Putamen (tissue), 1 donor: ENCODE measurements at regions not wholly inside any gene's neighbourhood (a gene's known extent, or its start where the extent isn't known, plus 50 kb on each side); places are given as distances from the start of the nearest gene placed in this dataset.

Experiments
- DNase-seq: peaks from one replicate; pipeline ENCODE4 v3.0.0-alpha.2; 2016; ENCODE audit warnings: low spot score

- DNase-seq = no peak
Observed at GRCh38 chr7:138257459-138258196, 181.4 kb downstream of the AKR1D1 start.

GRCh38 chr7:138258197-138258559, 181.9 kb downstream of the AKR1D1 start:
- no peak for DNase-seq

GRCh38 chr7:138259675-138260074, 183.4 kb downstream of the AKR1D1 start:
- no peak for DNase-seq

- no peak for DNase-seq
Observed at GRCh38 chr7:138267934-138268333, 191.7 kb downstream of the AKR1D1 start.

GRCh38 chr7:138276891-138277290, 183.2 kb upstream of the TRIM24 start:
- no peak for DNase-seq

GRCh38 chr7:138278601-138279000, 181.5 kb upstream of the TRIM24 start:
- DNase-seq = no peak

GRCh38 chr7:138282997-138283396, 177.1 kb upstream of the TRIM24 start:
- no peak for DNase-seq

GRCh38 chr7:138285129-138285528, 174.9 kb upstream of the TRIM24 start:
- no peak for DNase-seq

- no peak for DNase-seq
Observed at GRCh38 chr7:138286846-138287245, 173.2 kb upstream of the TRIM24 start.

GRCh38 chr7:138287549-138287948, 172.5 kb upstream of the TRIM24 start:
- no peak for DNase-seq

GRCh38 chr7:138289082-138289481, 171.0 kb upstream of the TRIM24 start:
- no peak for DNase-seq

GRCh38 chr7:138289864-138290263, 170.2 kb upstream of the TRIM24 start:
- no peak for DNase-seq

- no peak for DNase-seq
Observed at GRCh38 chr7:138292951-138293350, 167.1 kb upstream of the TRIM24 start.

- DNase-seq = no peak
Observed at GRCh38 chr7:138295049-138295637, 164.9 kb upstream of the TRIM24 start.

GRCh38 chr7:138297526-138297925, 162.5 kb upstream of the TRIM24 start:
- no peak for DNase-seq

- no peak for DNase-seq
Observed at GRCh38 chr7:138299066-138299465, 161.0 kb upstream of the TRIM24 start.

- DNase-seq = no peak
Observed at GRCh38 chr7:138303230-138304070, 156.6 kb upstream of the TRIM24 start.

GRCh38 chr7:138304071-138304320, 156.1 kb upstream of the TRIM24 start:
- DNase-seq = no peak

- no peak for DNase-seq
Observed at GRCh38 chr7:138307633-138308032, 152.4 kb upstream of the TRIM24 start.

GRCh38 chr7:138308136-138308535, 151.9 kb upstream of the TRIM24 start:
- DNase-seq = no peak

GRCh38 chr7:138309186-138309585, 150.9 kb upstream of the TRIM24 start:
- no peak for DNase-seq

- DNase-seq = no peak
Observed at GRCh38 chr7:138313829-138314178, 146.3 kb upstream of the TRIM24 start.

GRCh38 chr7:138316421-138317043, 143.5 kb upstream of the TRIM24 start:
- no peak for DNase-seq
